Adipocyte (in vitro differentiated cells): ENCODE measurements at regions not wholly inside any gene's neighbourhood (a gene's known extent, or its start where the extent isn't known, plus 50 kb on each side); places are given as distances from the start of the nearest gene placed in this dataset.

Source experiments
- DNase-seq: peaks from one replicate; pipeline ENCODE4 v3.0.0-alpha.2; 2015; ENCODE audit warnings: low read depth
- H3K27me3 ChIP-seq: replicated peaks from 2 replicates; pipeline ENCODE4 v1.7.0; 2013; ENCODE audit warnings: mild to moderate bottlenecking, low read length, moderate library complexity; ENCODE audit not compliant: control insufficient read depth, insufficient read depth
- H3K36me3 ChIP-seq: 2 replicates; pipeline ENCODE4 v1.7.0; 2013; ENCODE audit warnings: low read length, mild to moderate bottlenecking, moderate library complexity; ENCODE audit not compliant: control insufficient read depth, insufficient read depth, severe bottlenecking
- H3K4me1 ChIP-seq: 2 replicates; pipeline ENCODE4 v1.7.0; 2013; ENCODE audit warnings: mild to moderate bottlenecking, low read length, moderate library complexity; ENCODE audit not compliant: control insufficient read depth, insufficient read depth
- H3K4me3 ChIP-seq: 2 replicates; pipeline ENCODE4 v1.7.0; 2013; ENCODE audit warnings: mild to moderate bottlenecking, low read length, moderate library complexity
- H3K9ac ChIP-seq: 2 replicates; pipeline ENCODE4 v1.7.0; 2013; ENCODE audit warnings: mild to moderate bottlenecking, low read length, moderate library complexity
- H3K9me3 ChIP-seq: 2 replicates; pipeline ENCODE4 v1.7.0; 2013; ENCODE audit warnings: mild to moderate bottlenecking, low read length, moderate library complexity; ENCODE audit not compliant: control insufficient read depth

DNA sequence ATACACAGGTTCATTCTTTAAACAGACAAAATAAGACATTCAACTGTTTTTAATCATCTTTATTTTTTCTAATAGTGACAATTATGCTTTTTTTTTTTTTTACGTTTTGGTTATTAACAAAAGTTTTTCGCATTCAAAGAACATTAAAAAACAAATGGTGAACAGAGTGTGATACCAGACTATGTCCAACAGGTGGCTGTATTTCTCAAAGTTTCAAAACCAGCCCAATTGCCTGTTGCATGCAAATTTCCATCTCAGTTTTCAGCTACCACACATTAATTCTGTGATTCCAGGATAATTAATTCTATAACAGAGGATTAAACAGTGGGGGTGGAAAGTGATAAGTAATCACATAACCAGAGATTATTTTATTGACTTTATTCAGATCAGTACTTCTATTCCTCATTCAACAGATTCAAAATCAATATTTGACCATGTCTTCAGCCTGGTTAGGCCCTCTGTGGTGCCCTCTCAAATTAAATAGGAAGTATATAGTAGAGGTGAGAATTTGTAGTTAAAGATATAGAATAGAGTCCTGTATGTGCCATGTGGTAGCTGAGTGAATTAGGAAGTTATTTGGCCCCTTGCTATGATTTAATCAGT lies 122.2 kb upstream of the DCBLD2 start:
- no peak overlapping the region for H3K9ac ChIP-seq
- H3K9me3 ChIP-seq: peaks cover 14% of the 10 kb centered on the region
- H3K27me3 ChIP-seq: no peaks in the 10 kb centered on the region
- no peak overlapping the region for H3K4me3 ChIP-seq
- no peaks in the 10 kb centered on the region for H3K4me1 ChIP-seq
- H3K36me3 ChIP-seq: no peaks in the 10 kb centered on the region
- peak; percentile 84 for DNase-seq

DNA sequence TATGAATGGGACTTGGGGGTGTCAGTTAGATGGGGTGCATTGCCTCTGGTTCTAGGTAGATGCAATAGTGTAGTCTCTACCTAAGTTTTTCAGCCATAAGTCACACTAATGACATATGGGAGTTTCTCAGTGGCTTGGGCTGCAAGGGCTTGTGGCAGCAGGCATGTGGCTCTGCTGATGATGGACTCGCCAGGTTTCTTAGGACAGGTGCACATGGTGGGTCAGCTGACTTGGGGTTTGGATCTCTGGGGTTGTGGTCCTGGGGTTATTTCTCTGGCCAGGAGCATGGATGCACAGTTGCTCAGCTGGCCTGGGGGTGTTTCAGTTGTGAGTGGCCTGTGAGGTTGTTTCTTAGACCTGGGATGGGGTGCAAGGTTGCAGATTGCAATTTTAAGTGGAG lies 120.0 kb upstream of the DCBLD2 start:
- no peak for DNase-seq
- no peak overlapping the region for H3K4me3 ChIP-seq
- no peaks in the 10 kb centered on the region for H3K4me1 ChIP-seq
- H3K9me3 ChIP-seq: no peaks in the 10 kb centered on the region
- H3K36me3 ChIP-seq: no peaks in the 10 kb centered on the region
- no peak overlapping the region for H3K9ac ChIP-seq
- no peaks in the 10 kb centered on the region for H3K27me3 ChIP-seq

DNA sequence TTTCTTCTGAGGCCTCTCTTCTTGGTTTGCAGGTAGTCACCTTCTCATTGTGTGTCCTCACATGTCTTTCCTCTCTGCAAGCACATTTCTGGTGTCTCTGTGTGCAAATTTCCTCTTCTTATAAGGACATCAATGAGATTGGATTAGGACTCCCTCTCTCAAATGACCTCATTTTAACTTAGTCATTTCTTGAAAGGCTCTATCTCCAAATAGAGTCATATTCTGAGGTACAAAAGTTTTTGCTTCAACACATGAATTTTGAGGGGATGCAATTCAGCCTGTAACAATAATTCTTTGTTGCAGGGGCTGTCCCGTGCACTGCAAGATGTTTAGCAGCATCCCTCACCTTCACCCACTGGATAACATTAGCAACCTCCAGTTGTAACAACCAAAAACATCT lies 115.0 kb upstream of the DCBLD2 start:
- no peak for DNase-seq
- H3K27me3 ChIP-seq: no peaks in the 10 kb centered on the region
- no peaks in the 10 kb centered on the region for H3K4me1 ChIP-seq
- H3K36me3 ChIP-seq: no peaks in the 10 kb centered on the region
- no peak overlapping the region for H3K9ac ChIP-seq
- H3K9me3 ChIP-seq: no peaks in the 10 kb centered on the region
- no peak overlapping the region for H3K4me3 ChIP-seq

DNA sequence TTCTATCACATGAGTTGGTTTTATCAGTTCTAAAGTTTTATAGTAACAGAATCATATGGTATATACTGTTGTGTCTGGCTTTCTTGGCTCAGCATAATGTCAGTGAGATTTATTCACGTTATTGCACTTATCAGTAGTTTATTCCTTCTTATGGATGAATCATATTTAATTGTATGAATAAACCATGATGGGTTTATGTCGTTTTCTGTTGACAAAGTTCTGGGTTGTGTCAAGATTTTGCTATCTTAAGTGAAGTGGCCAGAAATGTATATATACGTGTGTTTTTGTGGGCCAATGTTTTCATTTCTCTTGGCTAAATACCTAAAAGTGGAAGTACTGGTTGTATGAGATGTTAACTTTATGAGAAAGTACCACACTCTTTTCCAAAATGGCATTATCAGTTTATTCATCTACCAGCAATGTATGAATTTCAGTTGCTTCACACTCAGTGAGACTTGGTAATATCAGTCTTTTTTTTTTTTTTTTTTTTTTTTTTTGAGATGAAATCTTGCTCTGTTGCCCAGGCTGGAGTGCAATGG lies 112.4 kb upstream of the DCBLD2 start:
- Histone ChIP-seq H3K4me1 (no peaks in the 10 kb centered on the region), H3K27me3 (no peaks in the 10 kb centered on the region), H3K36me3 (no peaks in the 10 kb centered on the region), H3K4me3 (no peak overlapping the region), H3K9ac (no peak overlapping the region), H3K9me3 (no peaks in the 10 kb centered on the region)
- DNase-seq: no peak

DNA sequence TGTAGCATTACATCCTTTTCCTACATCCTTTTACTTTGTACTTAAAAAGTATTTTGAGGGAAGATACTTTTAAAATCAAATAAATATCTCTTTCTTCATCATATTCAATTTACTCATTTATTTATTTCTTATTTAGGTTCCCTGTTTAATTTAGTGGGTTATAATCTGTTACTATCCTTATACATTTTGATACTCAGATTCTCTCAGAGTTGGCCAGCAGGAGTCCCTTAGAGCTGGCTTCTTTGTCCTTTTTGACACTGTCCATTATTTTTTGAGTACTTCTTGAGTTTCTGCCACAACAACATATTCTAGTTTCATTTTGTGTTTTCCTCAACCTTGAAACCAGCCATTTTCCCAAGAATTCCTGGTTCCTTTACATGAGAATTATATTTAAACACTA lies 111.6 kb upstream of the DCBLD2 start:
- Histone ChIP-seq H3K9me3 (no peaks in the 10 kb centered on the region), H3K36me3 (no peaks in the 10 kb centered on the region), H3K4me1 (no peaks in the 10 kb centered on the region), H3K9ac (no peak overlapping the region), H3K27me3 (no peaks in the 10 kb centered on the region), H3K4me3 (no peak overlapping the region)
- no peak for DNase-seq

DNA sequence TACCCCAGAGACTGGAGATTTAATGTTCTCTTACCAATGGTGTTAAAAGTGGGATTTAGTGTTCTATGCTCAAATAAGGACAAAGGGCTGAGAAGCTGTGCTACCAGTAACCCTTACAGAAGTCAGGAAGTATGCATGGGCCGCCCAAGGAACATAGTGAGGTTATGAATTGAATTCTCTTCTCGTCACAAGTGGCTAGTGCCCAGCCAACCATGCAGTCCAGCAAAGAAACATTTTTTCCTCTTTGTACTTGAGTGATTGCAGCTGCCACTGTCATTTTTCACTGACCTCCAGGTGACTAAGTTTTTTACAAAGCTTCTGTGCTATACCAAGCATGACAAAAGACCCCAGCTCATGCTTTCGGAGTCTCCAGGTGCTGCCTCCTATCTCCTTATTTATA lies 110.6 kb upstream of the DCBLD2 start:
- Histone ChIP-seq H3K4me1 (no peaks in the 10 kb centered on the region), H3K4me3 (no peak overlapping the region), H3K36me3 (no peaks in the 10 kb centered on the region), H3K9me3 (no peaks in the 10 kb centered on the region), H3K27me3 (no peaks in the 10 kb centered on the region), H3K9ac (no peak overlapping the region)
- peak; percentile 67 for DNase-seq

DNA sequence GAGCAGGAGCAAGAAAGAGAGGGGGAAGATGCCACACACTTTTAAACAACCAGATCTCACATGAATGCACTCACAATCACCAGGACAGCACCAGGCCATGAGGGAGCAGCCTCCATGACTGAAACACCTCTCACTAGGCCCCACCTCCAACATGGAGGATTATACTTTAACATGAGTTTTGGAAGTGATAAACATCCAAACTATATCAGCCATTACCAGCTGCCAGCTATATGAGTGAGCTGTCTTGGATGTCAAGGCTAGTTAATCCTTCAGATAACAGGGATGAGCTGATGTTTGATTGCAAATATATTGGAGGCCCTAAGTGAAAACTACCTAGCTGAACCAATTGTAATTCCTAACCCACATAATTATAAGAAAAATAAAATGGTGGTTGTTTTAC lies 108.4 kb upstream of the DCBLD2 start:
- no peak overlapping the region for H3K9ac ChIP-seq
- no peak for DNase-seq
- H3K36me3 ChIP-seq: no peaks in the 10 kb centered on the region

DNA sequence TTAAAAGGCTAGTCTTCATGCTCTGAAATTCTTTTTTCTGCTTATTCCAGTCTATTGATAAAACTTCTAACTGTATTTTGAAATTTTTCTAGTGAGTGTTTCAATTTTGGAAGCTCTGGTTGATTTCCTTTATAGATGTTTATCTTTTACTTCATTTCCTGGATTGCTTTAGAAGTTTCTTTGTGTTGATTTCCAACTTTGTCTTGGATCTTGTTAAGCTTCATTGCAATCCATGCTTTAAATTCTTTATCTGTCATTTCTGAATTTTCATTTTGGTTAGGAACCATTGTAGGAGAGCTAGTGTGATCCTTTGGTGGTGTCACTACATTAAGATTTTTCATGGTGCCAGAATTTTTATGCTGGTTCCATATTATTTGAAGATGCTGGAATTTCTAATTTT lies 105.2 kb upstream of the DCBLD2 start:
- no peak overlapping the region for H3K9ac ChIP-seq
- no peaks in the 10 kb centered on the region for H3K27me3 ChIP-seq
- H3K9me3 ChIP-seq: no peaks in the 10 kb centered on the region
- H3K36me3 ChIP-seq: no peaks in the 10 kb centered on the region
- DNase-seq: no peak
- no peak overlapping the region for H3K4me3 ChIP-seq
- no peaks in the 10 kb centered on the region for H3K4me1 ChIP-seq

More for the DNA sequence above, 108.4 kb upstream of the DCBLD2 start:
- no peaks in the 10 kb centered on the region for H3K9me3 ChIP-seq
- no peak overlapping the region for H3K4me3 ChIP-seq
- H3K4me1 ChIP-seq: no peaks in the 10 kb centered on the region
- no peaks in the 10 kb centered on the region for H3K27me3 ChIP-seq

DNA sequence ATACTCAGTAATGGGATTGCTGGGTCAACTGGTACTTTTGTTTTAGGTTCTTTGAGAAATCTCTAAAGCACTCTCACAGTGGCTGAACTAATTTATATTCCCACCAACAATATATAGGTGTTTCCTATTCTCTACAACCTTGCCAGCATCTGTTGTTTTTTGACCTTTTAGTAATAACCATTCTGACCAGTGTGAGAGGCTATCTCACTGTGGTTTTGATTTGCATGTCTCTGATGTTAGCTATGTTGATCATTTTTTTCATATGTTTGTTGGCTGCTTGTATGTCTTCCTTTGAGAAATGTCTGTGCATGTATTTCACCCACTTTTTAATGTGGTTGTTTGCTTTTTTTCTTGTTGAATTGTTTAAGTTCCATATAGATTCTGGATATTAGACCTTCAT lies 98.2 kb upstream of the DCBLD2 start:
- Histone ChIP-seq H3K36me3 (no peaks in the 10 kb centered on the region), H3K27me3 (no peaks in the 10 kb centered on the region), H3K9me3 (no peaks in the 10 kb centered on the region), H3K4me3 (no peak overlapping the region), H3K4me1 (no peaks in the 10 kb centered on the region), H3K9ac (no peak overlapping the region)
- no peak for DNase-seq

DNA sequence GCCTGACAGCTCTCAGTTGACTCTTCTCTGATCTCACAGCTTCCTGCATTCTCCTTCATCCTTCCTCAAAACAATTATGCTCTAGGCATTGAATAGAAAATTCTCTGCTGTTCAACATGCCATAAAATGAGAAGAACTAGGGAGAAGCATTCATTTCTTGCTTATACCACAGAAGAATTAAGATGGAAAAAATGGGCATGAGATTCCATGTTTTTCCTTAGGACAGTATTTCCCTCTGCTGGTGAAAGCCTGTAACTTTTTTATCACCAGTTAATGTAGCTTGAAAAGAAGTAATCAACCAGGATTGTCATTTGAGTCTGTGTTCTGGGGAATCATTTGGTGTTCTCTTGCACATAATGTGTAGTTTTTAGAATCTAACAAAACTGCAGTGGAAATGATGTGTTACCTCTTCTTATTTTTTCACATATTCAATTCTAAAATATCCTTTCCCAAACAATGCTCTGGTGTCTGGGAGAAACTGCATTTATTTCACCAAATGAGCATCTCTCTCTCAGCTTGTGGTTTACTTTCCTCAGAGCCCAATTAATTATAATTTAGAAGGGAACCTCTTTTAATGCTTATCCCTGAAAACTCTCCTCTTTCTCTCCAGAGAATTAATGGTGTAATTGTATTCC lies 92.8 kb upstream of the DCBLD2 start:
- Histone ChIP-seq H3K36me3 (no peaks in the 10 kb centered on the region), H3K27me3 (no peaks in the 10 kb centered on the region), H3K4me3 (no peak overlapping the region), H3K4me1 (no peaks in the 10 kb centered on the region), H3K9me3 (no peaks in the 10 kb centered on the region), H3K9ac (no peak overlapping the region)
- peak; percentile 85 for DNase-seq

DNA sequence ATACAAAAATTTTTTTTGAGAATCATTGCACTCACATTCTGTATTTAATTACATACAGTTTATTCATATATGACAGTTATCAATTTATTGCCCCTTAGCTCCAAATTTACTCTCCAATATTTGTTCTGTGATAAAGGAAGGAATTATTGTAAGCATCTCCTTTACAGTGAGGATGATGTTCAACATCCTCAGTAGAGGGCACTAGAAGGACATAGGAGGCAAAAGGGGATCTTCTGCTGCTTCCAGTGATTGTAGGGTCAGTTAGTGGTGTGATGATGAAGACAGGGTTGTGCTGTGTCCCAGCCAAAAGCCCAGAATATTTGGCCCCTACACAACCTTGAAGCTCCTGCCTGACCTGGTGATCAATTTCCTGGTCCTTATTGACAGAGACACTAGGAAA lies 89.9 kb upstream of the DCBLD2 start:
- Histone ChIP-seq H3K9me3 (no peaks in the 10 kb centered on the region), H3K27me3 (no peaks in the 10 kb centered on the region), H3K4me3 (no peak overlapping the region), H3K36me3 (no peaks in the 10 kb centered on the region), H3K9ac (no peak overlapping the region), H3K4me1 (peaks cover 2% of the 10 kb centered on the region)
- DNase-seq: no peak

DNA sequence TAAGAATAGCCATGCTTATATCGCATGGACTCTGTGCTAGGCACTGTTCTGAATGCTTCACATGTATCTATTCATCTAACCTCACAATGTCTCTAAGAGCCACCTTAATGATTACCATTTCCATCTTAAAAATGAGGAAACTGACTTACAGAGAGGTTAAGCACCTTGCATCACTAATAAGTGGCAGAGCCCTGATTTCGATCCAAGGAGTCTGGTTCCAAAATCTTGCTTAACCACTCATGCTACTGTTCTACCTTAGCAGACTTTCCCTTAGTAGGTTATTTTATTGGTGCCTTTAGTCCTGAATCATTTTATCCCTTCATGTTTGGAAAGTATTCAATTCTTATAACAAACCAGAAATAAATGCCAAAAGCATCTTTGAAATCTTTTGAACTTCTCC lies 89.2 kb upstream of the DCBLD2 start:
- Histone ChIP-seq H3K36me3 (no peaks in the 10 kb centered on the region), H3K4me1 (peaks cover 9% of the 10 kb centered on the region), H3K9ac (no peak overlapping the region), H3K4me3 (no peak overlapping the region), H3K27me3 (no peaks in the 10 kb centered on the region), H3K9me3 (no peaks in the 10 kb centered on the region)
- no peak for DNase-seq
